SK-N-SH (cell line): ENCODE measurements at regions not wholly inside any gene's neighbourhood (a gene's known extent, or its start where the extent isn't known, plus 50 kb on each side); places are given as distances from the start of the nearest gene placed in this dataset.

ENCODE experiments used
- CTCF ChIA-PET: fragments of 300-600, 350-600 bp; formaldehyde crosslinking; extraction: SDS; loops from one replicate; lab custom pipeline; 2021; lab: Yijun Ruan, JAX
- POLR2A ChIA-PET: fragments of 350-600 bp; sonication (Branson Sonifier 250); formaldehyde crosslinking; extraction: SDS; loops from one replicate; lab custom pipeline; 2020; ENCODE audit warnings: antibody characterized with exemption, inconsistent platforms; lab: Yijun Ruan, JAX
- DNase-seq: peaks from one replicate; pipeline ENCODE4 v3.0.0; 2012
- H2AFZ ChIP-seq: fragments of 200-600 bp; sonication (generic); 2 replicates; pipeline ENCODE4 v1.8.1; 2016; ENCODE audit warnings: antibody characterized with exemption, mild to moderate bottlenecking, low read depth
- H3F3A ChIP-seq: fragments of 200-600 bp; sonication (generic); replicated peaks from 2 replicates; pipeline ENCODE3; 2016; ENCODE audit warnings: antibody characterized with exemption, mild to moderate bottlenecking; ENCODE audit not compliant: insufficient read depth
- H3K27ac ChIP-seq, 2 experiments: fragments of 200-500 bp in 1 of 2; fragments of 200-600 bp in 1 of 2; sonication (Bioruptor generic) in 1 of 2; sonication (generic), shearing (Covaris generic) in 1 of 2; 2 replicates each; pipeline versions ENCODE4 v1.5.1 to v1.6.1; 2014 to 2016; ENCODE audit warnings: low read depth in 2 of 2, inconsistent platforms in 1 of 2, low read length in 1 of 2, mild to moderate bottlenecking in 1 of 2, mixed read lengths in 1 of 2
- H3K27me3 ChIP-seq: fragments of 200-600 bp; sonication (generic), shearing (Covaris generic); 2 replicates; pipeline ENCODE4 v1.6.1; 2016; ENCODE audit warnings: mixed run types; ENCODE audit not compliant: insufficient read depth
- H3K36me3 ChIP-seq, 2 experiments: fragments of 200-500 bp in 1 of 2; fragments of 200-600 bp in 1 of 2; sonication (Bioruptor generic) in 1 of 2; sonication (generic) in 1 of 2; replicated peaks in 1 of 2; 2 replicates each; pipeline versions ENCODE3 to v1.5.1; 2014 to 2016; ENCODE audit warnings: low read length in 1 of 2, mild to moderate bottlenecking in 1 of 2; ENCODE audit not compliant: insufficient read depth in 2 of 2, control insufficient read depth in 1 of 2
- H3K4me1 ChIP-seq, 2 experiments: fragments of 200-500 bp in 1 of 2; fragments of 200-600 bp in 1 of 2; sonication (Bioruptor generic) in 1 of 2; sonication (generic), shearing (Covaris generic) in 1 of 2; 2 replicates each; pipeline versions ENCODE4 v1.5.1 to v1.6.1; 2014 to 2016; ENCODE audit warnings: low read depth in 1 of 2, low read length in 1 of 2, mixed run types in 1 of 2; ENCODE audit not compliant: insufficient read depth in 2 of 2, control insufficient read depth in 1 of 2
- H3K4me2 ChIP-seq: fragments of 200-600 bp; sonication (generic), shearing (Covaris generic); 2 replicates; pipeline ENCODE4 v1.6.1; 2017; ENCODE audit warnings: mixed run types
- H3K4me3 ChIP-seq, 2 experiments: fragments of 200-500 bp in 1 of 2; fragments of 200-600 bp in 1 of 2; sonication (Bioruptor generic) in 1 of 2; sonication (generic), shearing (Covaris generic) in 1 of 2; 2 replicates each; pipeline versions ENCODE4 v1.5.1 to v1.8.1; 2014 to 2016; ENCODE audit warnings: low read depth in 2 of 2, inconsistent platforms in 1 of 2, low read length in 1 of 2, mild to moderate bottlenecking in 1 of 2, mixed read lengths in 1 of 2, moderate library complexity in 1 of 2
- H3K79me2 ChIP-seq: fragments of 200-600 bp; sonication (generic); 2 replicates; pipeline ENCODE4 v1.8.1; 2017; ENCODE audit warnings: mild to moderate bottlenecking; ENCODE audit not compliant: insufficient read depth
- H3K9ac ChIP-seq: fragments of 200-600 bp; sonication (generic); 2 replicates; pipeline ENCODE4 v1.6.1; 2017; ENCODE audit warnings: mixed run types
- H3K9me2 ChIP-seq: fragments of 200-600 bp; sonication (generic); 2 replicates; pipeline ENCODE4 v1.6.1; 2017; ENCODE audit warnings: mixed run types
- H3K9me3 ChIP-seq: fragments of 200-600 bp; sonication (generic); 2 replicates; pipeline ENCODE4 v1.6.1; 2017; ENCODE audit warnings: mixed run types, mild to moderate bottlenecking, moderate library complexity
- H4K20me1 ChIP-seq: fragments of 200-600 bp; sonication (generic); 2 replicates; pipeline ENCODE4 v1.6.1; 2017; ENCODE audit warnings: mild to moderate bottlenecking, mixed run types; ENCODE audit not compliant: insufficient read depth
- ELF1 ChIP-seq: IDR thresholded peaks from 2 replicates; pipeline ENCODE4 v1.4.0; 2012
- FOSL2 ChIP-seq: IDR thresholded peaks from 2 replicates; pipeline ENCODE4 v1.4.0; 2012; ENCODE audit warnings: low read depth, mild to moderate bottlenecking, moderate library complexity, borderline replicate concordance
- FOXM1 ChIP-seq: IDR thresholded peaks from 2 replicates; pipeline ENCODE4 v1.4.0; 2012; ENCODE audit warnings: low read depth, mild to moderate bottlenecking
- GABPA ChIP-seq: IDR thresholded peaks from 2 replicates; pipeline ENCODE4 v1.4.0; 2012; ENCODE audit warnings: low read depth, mild to moderate bottlenecking
- GATA2 ChIP-seq: sonication (generic); formaldehyde crosslinking; IDR thresholded peaks from 2 replicates; pipeline ENCODE4 v1.5.0; 2020; ENCODE audit warnings: mild to moderate bottlenecking, missing genetic modification reagents
- MEF2A ChIP-seq: IDR thresholded peaks from 2 replicates; pipeline ENCODE4 v1.4.0; 2012; ENCODE audit warnings: low read depth, borderline replicate concordance
- NFIC ChIP-seq: IDR thresholded peaks from 2 replicates; pipeline ENCODE4 v1.4.0; 2012; ENCODE audit warnings: borderline replicate concordance
- NRF1 ChIP-seq: IDR thresholded peaks from 2 replicates; pipeline ENCODE4 v1.6.1; 2012; ENCODE audit warnings: low read depth, mild to moderate bottlenecking, low read length
- RAD21 ChIP-seq: IDR thresholded peaks from 2 replicates; pipeline ENCODE4 v1.6.1; 2012; ENCODE audit warnings: mild to moderate bottlenecking, low read length
- RFX5 ChIP-seq: IDR thresholded peaks from 2 replicates; pipeline ENCODE4 v1.6.1; 2012; ENCODE audit warnings: mild to moderate bottlenecking, improper control_type of control experiment, low read length
- RXRA ChIP-seq: IDR thresholded peaks from 2 replicates; pipeline ENCODE4 v1.4.0; 2012; ENCODE audit warnings: low read depth, mild to moderate bottlenecking, borderline replicate concordance
- SMC3 ChIP-seq: IDR thresholded peaks from 2 replicates; pipeline ENCODE4 v1.6.1; 2012; ENCODE audit warnings: low read depth, low read length, improper control_type of control experiment
- TAF1 ChIP-seq: IDR thresholded peaks from 2 replicates; pipeline ENCODE4 v1.6.1; 2012; ENCODE audit warnings: low read depth, mild to moderate bottlenecking, low read length, moderate library complexity, borderline replicate concordance
- TCF12 ChIP-seq: IDR thresholded peaks from 2 replicates; pipeline ENCODE4 v1.4.0; 2012
- YY1 ChIP-seq: IDR thresholded peaks from 2 replicates; pipeline ENCODE4 v1.4.0; 2012; ENCODE audit warnings: low read depth, mild to moderate bottlenecking
- WGBS: methylation state at CpG from one replicate; pipeline ENCODE4 v1.1.6; 2017; ENCODE audit warnings: low lambda C conversion rate; 5-methylcytosine and 5-hydroxymethylcytosine counted together
- TF ChIP-seq, protein P1 (sequence below): IDR thresholded peaks from 2 replicates; pipeline ENCODE4 v1.4.0; 2012; ENCODE audit warnings: low read depth, borderline replicate concordance
- TF ChIP-seq, protein P2 (sequence below): fragments of 150-350 bp; IDR thresholded peaks from 2 replicates; pipeline ENCODE4 v1.6.1; 2017; ENCODE audit warnings: antibody characterized with exemption, low read length, low read depth, borderline replicate concordance
- TF ChIP-seq, protein P3 (sequence below): IDR thresholded peaks from 2 replicates; pipeline ENCODE4 v1.6.1; 2012; ENCODE audit warnings: mild to moderate bottlenecking, low read depth, low read length, moderate library complexity

DNA sequence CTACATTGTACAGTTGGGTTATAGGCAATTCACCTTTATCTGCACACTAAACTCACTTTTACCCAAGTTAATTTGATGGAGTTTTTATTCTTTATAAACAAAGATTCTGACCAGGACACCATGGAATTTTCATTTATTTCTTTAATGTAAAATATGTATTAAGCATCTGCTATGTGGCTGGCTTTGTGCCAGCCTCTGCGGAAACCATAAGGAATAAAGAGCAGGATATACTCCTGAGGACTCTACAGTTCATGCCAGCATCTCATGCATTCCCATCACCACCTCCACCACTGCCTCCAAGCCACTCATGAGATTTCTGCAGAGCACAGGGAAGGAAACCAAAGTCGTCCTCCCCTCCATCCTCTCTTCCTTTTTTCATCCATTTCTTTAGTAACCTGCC, 100.0 kb upstream of the DBX1 start (continued):
- TF ChIP-seq GATA2 (CRISPR knock-in tag) (no peak), RFX5 (no peak), MEF2A (no peak), RAD21 (no peak), GABPA (no peak)
- TF ChIP-seq, protein P1, sequence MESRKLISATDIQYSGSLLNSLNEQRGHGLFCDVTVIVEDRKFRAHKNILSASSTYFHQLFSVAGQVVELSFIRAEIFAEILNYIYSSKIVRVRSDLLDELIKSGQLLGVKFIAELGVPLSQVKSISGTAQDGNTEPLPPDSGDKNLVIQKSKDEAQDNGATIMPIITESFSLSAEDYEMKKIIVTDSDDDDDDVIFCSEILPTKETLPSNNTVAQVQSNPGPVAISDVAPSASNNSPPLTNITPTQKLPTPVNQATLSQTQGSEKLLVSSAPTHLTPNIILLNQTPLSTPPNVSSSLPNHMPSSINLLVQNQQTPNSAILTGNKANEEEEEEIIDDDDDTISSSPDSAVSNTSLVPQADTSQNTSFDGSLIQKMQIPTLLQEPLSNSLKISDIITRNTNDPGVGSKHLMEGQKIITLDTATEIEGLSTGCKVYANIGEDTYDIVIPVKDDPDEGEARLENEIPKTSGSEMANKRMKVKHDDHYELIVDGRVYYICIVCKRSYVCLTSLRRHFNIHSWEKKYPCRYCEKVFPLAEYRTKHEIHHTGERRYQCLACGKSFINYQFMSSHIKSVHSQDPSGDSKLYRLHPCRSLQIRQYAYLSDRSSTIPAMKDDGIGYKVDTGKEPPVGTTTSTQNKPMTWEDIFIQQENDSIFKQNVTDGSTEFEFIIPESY: no peak

DNA sequence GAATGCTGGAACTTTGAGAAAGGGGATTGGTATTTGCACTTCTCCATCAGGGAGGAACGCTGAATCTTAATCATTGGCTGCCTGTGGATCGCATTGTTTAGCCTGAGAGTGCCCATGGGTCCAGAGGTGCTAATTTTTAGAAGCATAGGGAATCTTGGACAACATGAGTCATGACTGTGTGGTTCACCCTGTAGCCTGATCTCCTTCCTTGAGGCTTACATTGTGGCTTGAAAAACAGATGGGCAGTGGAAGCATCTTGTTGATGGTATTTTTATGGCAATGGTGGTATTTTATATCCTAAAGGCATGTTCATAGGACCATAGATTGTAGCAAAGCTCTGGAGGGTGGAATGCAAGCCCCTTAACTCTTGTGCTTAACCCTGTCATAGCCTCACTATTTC, 99.2 kb upstream of the DBX1 start:
- POLR2A ChIA-PET: no interaction called here
- no peaks in the 10 kb centered on the region for H3K79me2 ChIP-seq
- CTCF ChIA-PET: no interaction called here
- no peak overlapping the region for H2AFZ ChIP-seq
- no peak overlapping the region for H3K9ac ChIP-seq
- no peaks in the 10 kb centered on the region for H3K9me3 ChIP-seq
- H4K20me1 ChIP-seq: no peaks in the 10 kb centered on the region
- no peak overlapping the region for H3K4me2 ChIP-seq
- no peak for DNase-seq
- no peaks in the 10 kb centered on the region for H3K9me2 ChIP-seq
- TF ChIP-seq TAF1: no peak
- no peak overlapping the region for H3K4me3 ChIP-seq
- H3K4me1 ChIP-seq: no peaks in the 10 kb centered on the region; a peak in 1 of 4 replicates
- H3F3A ChIP-seq: no peaks in the 10 kb centered on the region
- WGBS: 26% methylated on average over 2 of the region's 2 CpGs
- no peak overlapping the region for H3K27ac ChIP-seq
- H3K27me3 ChIP-seq: no peaks in the 10 kb centered on the region
- H3K36me3 ChIP-seq: no peaks in the 10 kb centered on the region

DNA sequence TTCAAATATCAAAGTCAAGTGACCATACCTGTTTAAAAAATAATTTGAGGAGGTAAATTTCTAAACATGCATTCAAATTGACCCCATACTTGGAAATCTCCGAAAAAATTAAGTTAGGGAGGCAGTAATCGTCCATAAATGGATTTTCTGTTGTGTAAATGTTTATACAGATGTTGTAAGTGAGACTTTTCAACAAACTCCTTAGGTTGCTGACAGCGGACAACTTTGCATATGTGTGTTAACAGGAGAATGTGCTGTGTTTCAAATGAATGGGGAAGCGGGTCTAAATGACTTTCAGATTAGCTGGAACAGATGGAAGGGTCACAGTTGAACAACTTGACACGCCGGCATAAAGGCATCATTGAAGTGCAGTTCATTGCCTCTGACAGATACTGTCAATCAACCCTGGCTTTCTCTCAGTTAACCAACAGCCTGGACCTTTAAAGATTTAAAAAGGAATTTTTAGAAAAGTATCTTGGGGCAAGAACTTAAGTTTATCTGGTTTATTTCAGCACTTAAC, 98.2 kb upstream of the DBX1 start:
- ChIA-PET POLR2A (no interaction called here), CTCF (interaction anchor here (0.7 kb wide), 1 partner anchor 97 kb away, joined by 3 read pairs; no protein-coding TSS in a partner anchor)
- H3K4me3 ChIP-seq: no peak overlapping the region
- WGBS: 46% methylated on average over 6 of the region's 6 CpGs
- no peak overlapping the region for H3K27ac ChIP-seq
- no peaks in the 10 kb centered on the region for H4K20me1 ChIP-seq
- no peaks in the 10 kb centered on the region for H3K36me3 ChIP-seq
- no peaks in the 10 kb centered on the region for H3K9me2 ChIP-seq
- no peak overlapping the region for H3K9ac ChIP-seq
- H3K79me2 ChIP-seq: no peaks in the 10 kb centered on the region
- no peaks in the 10 kb centered on the region for H3K27me3 ChIP-seq
- TF ChIP-seq MEF2A (no peak), YY1 (no peak), RAD21 (no peak), NFIC (no peak), FOSL2 (no peak), RXRA (no peak), FOXM1 (no peak), ELF1 (no peak), SMC3 (no peak), NRF1 (no peak), GATA2 (CRISPR knock-in tag) (no peak), TAF1 (no peak), TCF12 (no peak), GABPA (no peak)
- TF ChIP-seq, protein P2, sequence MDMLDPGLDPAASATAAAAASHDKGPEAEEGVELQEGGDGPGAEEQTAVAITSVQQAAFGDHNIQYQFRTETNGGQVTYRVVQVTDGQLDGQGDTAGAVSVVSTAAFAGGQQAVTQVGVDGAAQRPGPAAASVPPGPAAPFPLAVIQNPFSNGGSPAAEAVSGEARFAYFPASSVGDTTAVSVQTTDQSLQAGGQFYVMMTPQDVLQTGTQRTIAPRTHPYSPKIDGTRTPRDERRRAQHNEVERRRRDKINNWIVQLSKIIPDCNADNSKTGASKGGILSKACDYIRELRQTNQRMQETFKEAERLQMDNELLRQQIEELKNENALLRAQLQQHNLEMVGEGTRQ: no peak
- TF ChIP-seq, protein P3, sequence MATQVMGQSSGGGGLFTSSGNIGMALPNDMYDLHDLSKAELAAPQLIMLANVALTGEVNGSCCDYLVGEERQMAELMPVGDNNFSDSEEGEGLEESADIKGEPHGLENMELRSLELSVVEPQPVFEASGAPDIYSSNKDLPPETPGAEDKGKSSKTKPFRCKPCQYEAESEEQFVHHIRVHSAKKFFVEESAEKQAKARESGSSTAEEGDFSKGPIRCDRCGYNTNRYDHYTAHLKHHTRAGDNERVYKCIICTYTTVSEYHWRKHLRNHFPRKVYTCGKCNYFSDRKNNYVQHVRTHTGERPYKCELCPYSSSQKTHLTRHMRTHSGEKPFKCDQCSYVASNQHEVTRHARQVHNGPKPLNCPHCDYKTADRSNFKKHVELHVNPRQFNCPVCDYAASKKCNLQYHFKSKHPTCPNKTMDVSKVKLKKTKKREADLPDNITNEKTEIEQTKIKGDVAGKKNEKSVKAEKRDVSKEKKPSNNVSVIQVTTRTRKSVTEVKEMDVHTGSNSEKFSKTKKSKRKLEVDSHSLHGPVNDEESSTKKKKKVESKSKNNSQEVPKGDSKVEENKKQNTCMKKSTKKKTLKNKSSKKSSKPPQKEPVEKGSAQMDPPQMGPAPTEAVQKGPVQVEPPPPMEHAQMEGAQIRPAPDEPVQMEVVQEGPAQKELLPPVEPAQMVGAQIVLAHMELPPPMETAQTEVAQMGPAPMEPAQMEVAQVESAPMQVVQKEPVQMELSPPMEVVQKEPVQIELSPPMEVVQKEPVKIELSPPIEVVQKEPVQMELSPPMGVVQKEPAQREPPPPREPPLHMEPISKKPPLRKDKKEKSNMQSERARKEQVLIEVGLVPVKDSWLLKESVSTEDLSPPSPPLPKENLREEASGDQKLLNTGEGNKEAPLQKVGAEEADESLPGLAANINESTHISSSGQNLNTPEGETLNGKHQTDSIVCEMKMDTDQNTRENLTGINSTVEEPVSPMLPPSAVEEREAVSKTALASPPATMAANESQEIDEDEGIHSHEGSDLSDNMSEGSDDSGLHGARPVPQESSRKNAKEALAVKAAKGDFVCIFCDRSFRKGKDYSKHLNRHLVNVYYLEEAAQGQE: no peak
- TF ChIP-seq, protein P1: no peak
- H3K4me2 ChIP-seq: no peak overlapping the region
- DNase-seq: no peak
- no peaks in the 10 kb centered on the region for H3K4me1 ChIP-seq
- no peak overlapping the region for H2AFZ ChIP-seq
- H3K9me3 ChIP-seq: no peaks in the 10 kb centered on the region
- no peaks in the 10 kb centered on the region for H3F3A ChIP-seq
